Naive thymus-derived CD4-positive, alpha-beta T cell (primary cell): ENCODE measurements at regions not wholly inside any gene's neighbourhood (a gene's known extent, or its start where the extent isn't known, plus 50 kb on each side); places are given as distances from the start of the nearest gene placed in this dataset.

Source experiments
- ATAC-seq: fragments of 150-1000 bp; cut with Tn5 transposase; 2 replicates; pipeline ENCODE4 v1.10.0; 2021; ENCODE audit warnings: mild to moderate bottlenecking, moderate library complexity
- CTCF ChIA-PET: fragments of 350-600 bp; sonication (Branson Sonifier 250); formaldehyde crosslinking; loops from one replicate; lab custom pipeline; 2021; ENCODE audit warnings: antibody characterized with exemption; lab: Charles Lee
- POLR2A ChIA-PET: fragments of 350-600 bp; sonication (Branson Sonifier 250); formaldehyde crosslinking; loops from one replicate; lab custom pipeline; 2021; ENCODE audit warnings: antibody characterized with exemption, inconsistent platforms; lab: Charles Lee
- DNase-seq, 9 donors: peaks; one replicate each; pipeline versions ENCODE4 v3.0.0 to v3.0.0-alpha.2; 2020 to 2022; ENCODE audit warnings: mixed read lengths in 1 of 9
- H3K27ac ChIP-seq: one replicate; pipeline ENCODE4 v1.7.0; 2013; ENCODE audit warnings: mild to moderate bottlenecking, low read depth, low read length, moderate library complexity
- H3K27me3 ChIP-seq, 2 donors: one replicate each; pipeline ENCODE4 v1.7.0; 2013; ENCODE audit warnings: low read length in 2 of 2, mild to moderate bottlenecking in 2 of 2, moderate library complexity in 2 of 2; ENCODE audit not compliant: control insufficient read depth in 2 of 2, insufficient read depth in 2 of 2
- H3K36me3 ChIP-seq, 3 experiments: 1 replicate in 2 of 3; 2 replicates in 1 of 3; pipeline ENCODE4 v1.7.0; 2013; ENCODE audit warnings: low read length in 3 of 3, mild to moderate bottlenecking in 3 of 3, moderate library complexity in 1 of 3; ENCODE audit not compliant: insufficient read depth in 3 of 3, control insufficient read depth in 2 of 3
- H3K4me1 ChIP-seq, 2 donors: one replicate each; pipeline ENCODE4 v1.7.0; 2013; ENCODE audit warnings: low read length in 2 of 2, mild to moderate bottlenecking in 2 of 2, moderate library complexity in 1 of 2; ENCODE audit not compliant: control insufficient read depth in 2 of 2, insufficient read depth in 2 of 2
- H3K4me3 ChIP-seq: 2 replicates; pipeline ENCODE4 v1.7.0; 2013; ENCODE audit warnings: mild to moderate bottlenecking, low read length
- H3K9me3 ChIP-seq, 3 experiments: 1 replicate in 2 of 3; 2 replicates in 1 of 3; pipeline ENCODE4 v1.7.0; 2013; ENCODE audit warnings: low read length in 3 of 3; ENCODE audit not compliant: control insufficient read depth in 2 of 3
- H3K27ac Mint-ChIP-seq, 9 donors: one replicate each; pipeline ENCODE4 v1.8.0; 2020 to 2022; ENCODE audit warnings: mixed read lengths in 9 of 9, mild to moderate bottlenecking in 8 of 9, moderate library complexity in 5 of 9, inconsistent platforms in 2 of 9
- H3K27me3 Mint-ChIP-seq, 5 donors: one replicate each; pipeline ENCODE4 v1.8.0; 2021 to 2022; ENCODE audit warnings: mixed read lengths in 5 of 5, mild to moderate bottlenecking in 1 of 5
- H3K36me3 Mint-ChIP-seq, 5 donors: one replicate each; pipeline ENCODE4 v1.8.0; 2020 to 2022; ENCODE audit warnings: mixed read lengths in 5 of 5, mild to moderate bottlenecking in 3 of 5, inconsistent platforms in 1 of 5
- H3K4me1 Mint-ChIP-seq, 7 donors: one replicate each; pipeline ENCODE4 v1.8.0; 2020 to 2022; ENCODE audit warnings: mixed read lengths in 7 of 7, mild to moderate bottlenecking in 3 of 7, inconsistent platforms in 1 of 7
- H3K4me3 Mint-ChIP-seq, 10 donors: one replicate each; pipeline ENCODE4 v1.8.0; 2020 to 2022; ENCODE audit warnings: mild to moderate bottlenecking in 10 of 10, mixed read lengths in 10 of 10, moderate library complexity in 6 of 10, inconsistent platforms in 2 of 10
- H3K9me3 Mint-ChIP-seq, 11 donors: one replicate each; pipeline ENCODE4 v1.8.0; 2020 to 2022; ENCODE audit warnings: mixed read lengths in 11 of 11, mild to moderate bottlenecking in 4 of 11, inconsistent platforms in 1 of 11, moderate library complexity in 1 of 11
- intact Hi-C, 2 donors: fragments of 100-400 bp; cut with micrococcal nuclease; formaldehyde crosslinking; loops; one replicate each; pipeline ENCODE4 v1.15.1; 2023

DNA sequence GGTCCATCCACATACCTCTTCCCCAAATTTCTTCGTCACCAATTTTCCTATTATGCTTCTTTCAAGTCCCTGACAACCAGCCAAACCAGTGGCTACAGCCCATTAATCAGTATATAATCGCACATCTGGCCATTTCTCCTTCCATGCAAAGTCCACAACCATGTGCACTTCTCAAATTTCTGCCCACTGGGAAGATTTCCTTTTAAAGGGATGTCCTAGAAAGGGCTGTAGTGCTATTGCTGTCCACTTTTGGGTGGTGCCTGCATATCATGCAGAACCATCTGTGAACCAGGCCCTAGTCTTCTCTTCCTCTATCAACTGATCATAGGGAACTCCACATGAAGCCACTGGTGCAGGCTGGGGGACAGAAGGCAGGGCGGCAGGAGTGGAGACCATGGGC is 55.2 kb upstream of the MID1IP1 start:
- POLR2A ChIA-PET, result interaction anchor here (0.6 kb wide), 1 partner anchor 22 kb away, joined by 3 read pairs; no protein-coding TSS in a partner anchor

DNA sequence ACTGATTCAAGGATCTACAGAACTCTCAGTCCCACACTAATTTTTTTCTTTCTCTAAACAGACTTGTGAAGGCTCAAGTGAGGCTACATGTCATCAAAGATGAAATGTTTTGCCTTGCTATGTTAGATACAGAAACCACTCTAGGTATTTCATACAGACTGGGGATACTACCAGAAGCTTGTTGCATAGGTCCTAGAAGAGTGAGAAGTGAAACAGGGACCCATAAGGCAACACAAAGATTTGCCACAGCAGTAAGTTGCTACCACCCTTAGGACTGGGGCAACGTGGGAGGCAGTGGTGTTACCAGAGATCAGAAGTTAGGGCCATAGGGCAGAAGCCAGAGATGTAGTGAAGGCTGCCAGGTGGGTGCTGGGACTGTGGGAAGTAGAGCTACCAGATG is 50.7 kb upstream of the MID1IP1 start:
- ChIA-PET POLR2A (no interaction called here), CTCF (interaction anchor here (1.4 kb wide), 1 partner anchor 492 kb away, joined by 4 read pairs; no protein-coding TSS in a partner anchor)
- Mint-ChIP-seq H3K27ac (no peak overlapping the region), H3K9me3 (no peaks in the 10 kb centered on the region), H3K27me3 (no peaks in the 10 kb centered on the region), H3K36me3 (no peaks in the 10 kb centered on the region), H3K4me1 (no peaks in the 10 kb centered on the region), H3K4me3 (no peak overlapping the region)
- intact Hi-C loops, result loop anchor here in 1 of 2 donors (10.0 kb wide), 1 partner anchor 86 kb away; no protein-coding TSS in a partner anchor
- Histone ChIP-seq H3K36me3 (no peaks in the 10 kb centered on the region), H3K27ac (no peak overlapping the region), H3K4me3 (no peak overlapping the region), H3K9me3 (no peaks in the 10 kb centered on the region), H3K27me3 (no peaks in the 10 kb centered on the region), H3K4me1 (no peaks in the 10 kb centered on the region)
- DNase-seq (no peak), ATAC-seq (no peak)

More for the DNA sequence above, 55.2 kb upstream of the MID1IP1 start:
- H3K4me3 Mint-ChIP-seq, result no peak overlapping the region
- Histone ChIP-seq H3K4me3 (no peak overlapping the region), H3K4me1 (no peaks in the 10 kb centered on the region), H3K36me3 (no peaks in the 10 kb centered on the region), H3K9me3 (no peaks in the 10 kb centered on the region), H3K27me3 (no peaks in the 10 kb centered on the region), H3K27ac (no peak overlapping the region)
- no peak overlapping the region for H3K27ac Mint-ChIP-seq
- peaks cover 0 to 3% (median 0%) of the 10 kb centered on the region in 5 donors for H3K27me3 Mint-ChIP-seq
- CTCF ChIA-PET, result no interaction called here
- no peaks in the 10 kb centered on the region for H3K36me3 Mint-ChIP-seq
- H3K4me1 Mint-ChIP-seq, result no peaks in the 10 kb centered on the region
- DNase-seq, result no peak
- ATAC-seq, result no peak
- H3K9me3 Mint-ChIP-seq, result peaks cover 0 to 4% (median 0%) of the 10 kb centered on the region in 11 donors
- intact Hi-C loops, result no loop called here
